ENCODE measurements at regions not wholly inside any gene's neighbourhood (a gene's known extent, or its start where the extent isn't known, plus 50 kb on each side); places are given as distances from the start of the nearest gene placed in this dataset.

GRCh38 chr2:129779783-129780182, 199.7 kb upstream of the RAB6C start:
- no peak for DNase-seq (ENCODE audit: low read depth in 2 of 2)

GRCh38 chr2:129780316-129781270, 198.9 kb upstream of the RAB6C start:
- DNase-seq (ENCODE audit: low read depth in 2 of 2), result no peak

GRCh38 chr2:129781749-129782632, 197.5 kb upstream of the RAB6C start:
- DNase-seq (ENCODE audit: low read depth in 2 of 2), result no peak

- no peak for DNase-seq (ENCODE audit: low read depth in 2 of 2)
These were observed 196.9 kb upstream of the RAB6C start for GRCh38 chr2:129782633-129782990.

- no peak for DNase-seq (ENCODE audit: low read depth in 2 of 2)
These were observed 195.0 kb upstream of the RAB6C start for GRCh38 chr2:129784486-129784885.

- no peak for DNase-seq (ENCODE audit: low read depth in 2 of 2)
These were observed 187.8 kb upstream of the RAB6C start for GRCh38 chr2:129791712-129792111.

- DNase-seq (ENCODE audit: low read depth in 2 of 2), result no peak
These were observed 186.0 kb upstream of the RAB6C start for GRCh38 chr2:129793431-129793902.

- DNase-seq (ENCODE audit: low read depth in 2 of 2), result no peak
These were observed 185.3 kb upstream of the RAB6C start for GRCh38 chr2:129794116-129794515.

GRCh38 chr2:129794540-129794939, 184.9 kb upstream of the RAB6C start:
- DNase-seq (ENCODE audit: low read depth in 2 of 2), result no peak

GRCh38 chr2:129796225-129796624, 183.2 kb upstream of the RAB6C start:
- DNase-seq (ENCODE audit: low read depth in 2 of 2), result no peak

- no peak for DNase-seq (ENCODE audit: low read depth in 2 of 2)
These were observed 182.5 kb upstream of the RAB6C start for GRCh38 chr2:129796801-129797488.

GRCh38 chr2:129797489-129798300, 181.8 kb upstream of the RAB6C start:
- DNase-seq (ENCODE audit: low read depth in 2 of 2), result no peak

- no peak for DNase-seq (ENCODE audit: low read depth in 2 of 2)
These were observed 181.2 kb upstream of the RAB6C start for GRCh38 chr2:129798301-129798581.

GRCh38 chr2:129798626-129799025, 180.8 kb upstream of the RAB6C start:
- DNase-seq (ENCODE audit: low read depth in 2 of 2), result no peak

GRCh38 chr2:129799036-129799958, 180.2 kb upstream of the RAB6C start:
- DNase-seq (ENCODE audit: low read depth in 2 of 2), result no peak

GRCh38 chr2:129800285-129800684, 179.2 kb upstream of the RAB6C start:
- DNase-seq (ENCODE audit: low read depth in 2 of 2), result no peak

GRCh38 chr2:129800686-129801085, 178.8 kb upstream of the RAB6C start:
- DNase-seq (ENCODE audit: low read depth in 2 of 2), result no peak

- no peak for DNase-seq (ENCODE audit: low read depth in 2 of 2)
These were observed 177.9 kb upstream of the RAB6C start for GRCh38 chr2:129801575-129801974.

GRCh38 chr2:129802290-129802689, 177.2 kb upstream of the RAB6C start:
- DNase-seq (ENCODE audit: low read depth in 2 of 2), result no peak

GRCh38 chr2:129803032-129803431, 176.4 kb upstream of the RAB6C start:
- no peak for DNase-seq (ENCODE audit: low read depth in 2 of 2)
